Neural crest cell (in vitro differentiated cells): ENCODE measurements at regions not wholly inside any gene's neighbourhood (a gene's known extent, or its start where the extent isn't known, plus 50 kb on each side); places are given as distances from the start of the nearest gene placed in this dataset.

Experiments used
- DNase-seq: peaks from one replicate; pipeline ENCODE4 v3.0.0; 2021; ENCODE audit warnings: low read depth, mixed read lengths, low spot score
- H3K27ac Mint-ChIP-seq: one replicate; pipeline ENCODE4 v1.8.0; 2021; ENCODE audit warnings: mild to moderate bottlenecking, mixed read lengths; ENCODE audit not compliant: unreplicated experiment
- H3K27me3 Mint-ChIP-seq: 2 replicates; pipeline ENCODE4 v1.8.0; 2021; ENCODE audit warnings: low read depth, mild to moderate bottlenecking, mixed read lengths
- H3K36me3 Mint-ChIP-seq: 2 replicates; pipeline ENCODE4 v1.8.0; 2021; ENCODE audit warnings: low read depth, mild to moderate bottlenecking, mixed read lengths
- H3K4me1 Mint-ChIP-seq: 2 replicates; pipeline ENCODE4 v1.8.0; 2021; ENCODE audit warnings: mixed read lengths
- H3K4me3 Mint-ChIP-seq: one replicate; pipeline ENCODE4 v1.8.0; 2021; ENCODE audit warnings: mild to moderate bottlenecking, mixed read lengths
- H3K9me3 Mint-ChIP-seq: 2 replicates; pipeline ENCODE4 v1.8.0; 2021; ENCODE audit warnings: mixed read lengths
- CTCF ChIP-seq: fragments of 200-600 bp; sonication (generic); conservative IDR thresholded peaks from 2 replicates; pipeline ENCODE4 v1.5.0; 2021; ENCODE audit warnings: antibody characterized with exemption, mild to moderate bottlenecking

- TF ChIP-seq CTCF = no peak
- Mint-ChIP-seq H3K27me3 (no peaks in the 10 kb centered on the region), H3K27ac (no peak overlapping the region), H3K36me3 (no peaks in the 10 kb centered on the region), H3K4me3 (no peak overlapping the region), H3K4me1 (no peaks in the 10 kb centered on the region), H3K9me3 (peaks cover 5% of the 10 kb centered on the region)
- DNase-seq = no peak
Observed at GRCh38 chr10:47225219-47225927, 74.6 kb upstream of the GDF10 start.

- Mint-ChIP-seq H3K4me3 (no peak overlapping the region), H3K9me3 (peaks cover 5% of the 10 kb centered on the region), H3K27ac (no peak overlapping the region), H3K4me1 (no peaks in the 10 kb centered on the region), H3K27me3 (no peaks in the 10 kb centered on the region), H3K36me3 (no peaks in the 10 kb centered on the region)
- TF ChIP-seq CTCF = no peak
- DNase-seq = no peak
Observed at GRCh38 chr10:47225928-47226645, 73.9 kb upstream of the GDF10 start.

GRCh38 chr10:47230482-47230881 lies 69.5 kb upstream of the GDF10 start:
- Mint-ChIP-seq H3K4me3 (no peak overlapping the region), H3K36me3 (no peaks in the 10 kb centered on the region), H3K27me3 (no peaks in the 10 kb centered on the region), H3K9me3 (peaks cover 5% of the 10 kb centered on the region), H3K27ac (no peak overlapping the region), H3K4me1 (no peaks in the 10 kb centered on the region)
- no peak for TF ChIP-seq CTCF
- no peak for DNase-seq

- H3K9me3 Mint-ChIP-seq = peaks cover 5% of the 10 kb centered on the region
- no peak overlapping the region for H3K27ac Mint-ChIP-seq
- no peak for DNase-seq
- H3K4me1 Mint-ChIP-seq = no peaks in the 10 kb centered on the region
- H3K27me3 Mint-ChIP-seq = no peaks in the 10 kb centered on the region
- TF ChIP-seq CTCF = no peak
- H3K4me3 Mint-ChIP-seq = no peak overlapping the region
- no peaks in the 10 kb centered on the region for H3K36me3 Mint-ChIP-seq
Observed at GRCh38 chr10:47230957-47231356, 69.0 kb upstream of the GDF10 start.

GRCh38 chr10:47231414-47231813 lies 68.6 kb upstream of the GDF10 start:
- H3K27me3 Mint-ChIP-seq = no peaks in the 10 kb centered on the region
- no peak for TF ChIP-seq CTCF
- H3K9me3 Mint-ChIP-seq = peaks cover 5% of the 10 kb centered on the region
- no peaks in the 10 kb centered on the region for H3K36me3 Mint-ChIP-seq
- no peaks in the 10 kb centered on the region for H3K4me1 Mint-ChIP-seq
- no peak overlapping the region for H3K27ac Mint-ChIP-seq
- no peak overlapping the region for H3K4me3 Mint-ChIP-seq
- DNase-seq = no peak
